Nephron progenitor cell (in vitro differentiated cells): ENCODE measurements at regions not wholly inside any gene's neighbourhood (a gene's known extent, or its start where the extent isn't known, plus 50 kb on each side); places are given as distances from the start of the nearest gene placed in this dataset.

ENCODE experiments used
- DNase-seq: peaks from one replicate; pipeline ENCODE4 v3.0.0; 2021
- H3K27ac Mint-ChIP-seq: 2 replicates; pipeline ENCODE4 v1.8.0; 2021; ENCODE audit warnings: mild to moderate bottlenecking, moderate library complexity, mixed read lengths
- H3K27me3 Mint-ChIP-seq: 2 replicates; pipeline ENCODE4 v1.8.0; 2021; ENCODE audit warnings: mild to moderate bottlenecking, low read depth, mixed read lengths; ENCODE audit not compliant: poor library complexity
- H3K36me3 Mint-ChIP-seq: 2 replicates; pipeline ENCODE4 v1.8.0; 2021; ENCODE audit warnings: low read depth, mixed read lengths
- H3K4me1 Mint-ChIP-seq: 2 replicates; pipeline ENCODE4 v1.8.0; 2021; ENCODE audit warnings: mixed read lengths
- H3K4me3 Mint-ChIP-seq: 2 replicates; pipeline ENCODE4 v1.8.0; 2021; ENCODE audit warnings: mild to moderate bottlenecking, moderate library complexity, mixed read lengths
- H3K9me3 Mint-ChIP-seq: 2 replicates; pipeline ENCODE4 v1.8.0; 2021; ENCODE audit warnings: mild to moderate bottlenecking, moderate library complexity, mixed read lengths
- TF ChIP-seq, protein P1 (sequence below): fragments of 200-600 bp; sonication (generic); IDR thresholded peaks from 2 replicates; pipeline ENCODE4 v1.5.0; 2021; ENCODE audit warnings: antibody characterized with exemption

DNA sequence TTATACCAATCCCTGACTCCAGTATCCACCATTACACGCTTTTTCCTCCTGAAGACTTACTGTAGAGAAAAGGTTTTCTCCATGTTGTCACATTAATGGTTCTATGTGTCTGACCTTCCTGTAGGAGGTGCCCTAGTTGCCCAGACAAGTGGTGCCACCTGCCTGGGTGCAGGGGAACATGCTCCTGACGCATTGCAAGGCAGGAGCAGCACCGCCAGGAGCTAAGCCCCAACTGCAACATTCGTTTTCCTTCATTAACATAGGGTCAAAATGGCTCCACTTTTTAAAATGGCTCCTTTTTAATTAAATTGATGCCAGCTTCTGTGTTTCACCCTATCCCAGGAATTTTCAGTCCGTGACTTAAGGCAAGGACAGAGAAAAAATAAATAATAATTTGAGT, 220.1 kb upstream of the SAMSN1 start:
- Mint-ChIP-seq H3K27ac (no peak overlapping the region), H3K4me3 (no peak overlapping the region), H3K27me3 (no peaks in the 10 kb centered on the region), H3K36me3 (no peaks in the 10 kb centered on the region), H3K9me3 (no peaks in the 10 kb centered on the region), H3K4me1 (peaks cover under 1% of the 10 kb centered on the region)
- no peak for DNase-seq
- TF ChIP-seq, protein P1, sequence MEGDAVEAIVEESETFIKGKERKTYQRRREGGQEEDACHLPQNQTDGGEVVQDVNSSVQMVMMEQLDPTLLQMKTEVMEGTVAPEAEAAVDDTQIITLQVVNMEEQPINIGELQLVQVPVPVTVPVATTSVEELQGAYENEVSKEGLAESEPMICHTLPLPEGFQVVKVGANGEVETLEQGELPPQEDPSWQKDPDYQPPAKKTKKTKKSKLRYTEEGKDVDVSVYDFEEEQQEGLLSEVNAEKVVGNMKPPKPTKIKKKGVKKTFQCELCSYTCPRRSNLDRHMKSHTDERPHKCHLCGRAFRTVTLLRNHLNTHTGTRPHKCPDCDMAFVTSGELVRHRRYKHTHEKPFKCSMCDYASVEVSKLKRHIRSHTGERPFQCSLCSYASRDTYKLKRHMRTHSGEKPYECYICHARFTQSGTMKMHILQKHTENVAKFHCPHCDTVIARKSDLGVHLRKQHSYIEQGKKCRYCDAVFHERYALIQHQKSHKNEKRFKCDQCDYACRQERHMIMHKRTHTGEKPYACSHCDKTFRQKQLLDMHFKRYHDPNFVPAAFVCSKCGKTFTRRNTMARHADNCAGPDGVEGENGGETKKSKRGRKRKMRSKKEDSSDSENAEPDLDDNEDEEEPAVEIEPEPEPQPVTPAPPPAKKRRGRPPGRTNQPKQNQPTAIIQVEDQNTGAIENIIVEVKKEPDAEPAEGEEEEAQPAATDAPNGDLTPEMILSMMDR, result no peak

DNA sequence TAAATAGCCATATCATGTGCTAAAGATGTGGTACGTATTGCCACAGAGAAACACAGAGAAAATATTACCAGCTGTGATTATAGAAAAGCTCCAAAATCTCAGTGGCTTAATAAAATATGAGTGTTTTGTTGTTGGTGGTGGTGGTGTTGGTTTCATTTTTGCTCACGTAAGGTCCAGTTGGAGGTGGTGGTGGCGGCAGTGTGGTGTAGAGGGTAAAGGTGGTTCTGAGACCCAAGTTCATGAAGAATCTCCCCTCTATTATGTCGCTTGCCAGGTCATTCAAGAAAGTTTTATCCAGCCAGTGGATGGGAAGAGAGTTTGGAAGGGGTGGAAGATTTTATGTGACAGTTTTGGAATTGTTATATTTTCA, 217.6 kb upstream of the SAMSN1 start:
- Mint-ChIP-seq H3K27ac (no peak overlapping the region), H3K36me3 (no peaks in the 10 kb centered on the region), H3K9me3 (peaks cover 8% of the 10 kb centered on the region), H3K27me3 (no peaks in the 10 kb centered on the region), H3K4me1 (no peaks in the 10 kb centered on the region), H3K4me3 (no peak overlapping the region)
- TF ChIP-seq, protein P1, result no peak
- no peak for DNase-seq

GRCh38 chr21:14762734-14763694, 216.9 kb upstream of the SAMSN1 start:
- H3K27me3 Mint-ChIP-seq, result no peaks in the 10 kb centered on the region
- no peaks in the 10 kb centered on the region for H3K4me1 Mint-ChIP-seq
- DNase-seq, result no peak
- H3K36me3 Mint-ChIP-seq, result no peaks in the 10 kb centered on the region
- no peak overlapping the region for H3K4me3 Mint-ChIP-seq
- H3K9me3 Mint-ChIP-seq, result peaks cover 9% of the 10 kb centered on the region
- no peak overlapping the region for H3K27ac Mint-ChIP-seq
- TF ChIP-seq, protein P1, result no peak

DNA sequence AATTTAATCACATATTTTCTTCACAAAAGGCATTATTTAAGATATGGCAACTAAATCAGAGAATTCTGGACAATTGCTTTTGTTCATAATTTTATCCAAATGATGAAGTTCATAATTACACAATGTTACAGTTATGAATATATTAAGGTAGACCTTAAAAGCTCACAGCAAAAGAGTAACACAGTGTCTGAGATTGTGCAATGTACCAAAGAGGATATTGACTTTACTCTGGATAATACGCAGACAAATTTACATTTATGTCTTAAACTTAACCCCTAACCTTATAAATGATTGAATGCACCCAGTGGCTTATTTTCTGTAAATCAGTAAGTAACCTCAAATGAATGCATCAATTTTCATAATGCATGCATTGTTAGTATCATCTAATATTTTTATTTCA, 216.2 kb upstream of the SAMSN1 start:
- Mint-ChIP-seq H3K4me3 (no peak overlapping the region), H3K9me3 (peaks cover 9% of the 10 kb centered on the region), H3K27ac (no peak overlapping the region), H3K27me3 (no peaks in the 10 kb centered on the region), H3K36me3 (no peaks in the 10 kb centered on the region), H3K4me1 (no peaks in the 10 kb centered on the region)
- DNase-seq, result no peak
- TF ChIP-seq, protein P1, result no peak

- Mint-ChIP-seq H3K27me3 (no peaks in the 10 kb centered on the region), H3K27ac (no peak overlapping the region), H3K4me1 (no peaks in the 10 kb centered on the region), H3K4me3 (no peak overlapping the region), H3K36me3 (no peaks in the 10 kb centered on the region), H3K9me3 (peaks cover 14% of the 10 kb centered on the region)
- DNase-seq, result no peak
- TF ChIP-seq, protein P1, result no peak
Observed at GRCh38 chr21:14759285-14759684, 213.2 kb upstream of the SAMSN1 start.

- H3K9me3 Mint-ChIP-seq, result peaks cover 15% of the 10 kb centered on the region
- H3K27me3 Mint-ChIP-seq, result no peaks in the 10 kb centered on the region
- no peak overlapping the region for H3K4me3 Mint-ChIP-seq
- no peak for DNase-seq
- TF ChIP-seq, protein P1, result no peak
- H3K27ac Mint-ChIP-seq, result no peak overlapping the region
- no peaks in the 10 kb centered on the region for H3K4me1 Mint-ChIP-seq
- no peaks in the 10 kb centered on the region for H3K36me3 Mint-ChIP-seq
Observed at GRCh38 chr21:14758849-14759248, 212.7 kb upstream of the SAMSN1 start.
